Uterus (tissue), 3 donors: ENCODE measurements at regions not wholly inside any gene's neighbourhood (a gene's known extent, or its start where the extent isn't known, plus 50 kb on each side); places are given as distances from the start of the nearest gene placed in this dataset.

ENCODE experiments used
- DNase-seq, 2 donors: peaks; one replicate each; pipeline ENCODE4 v3.0.0-alpha.2; 2019 to 2020
- H3K27ac ChIP-seq, 2 donors: fragments of 200-600 bp; sonication (generic); 1 replicate in 1 of 2; 2 replicates in 1 of 2; pipeline ENCODE4 v1.5.1; 2016 to 2018
- H3K27me3 ChIP-seq, 2 donors: fragments of 200-600 bp; sonication (generic); one replicate each; pipeline ENCODE4 v1.5.1; 2018 to 2019; ENCODE audit warnings: control low read depth in 1 of 2
- H3K36me3 ChIP-seq, 2 donors: fragments of 200-600 bp; sonication (generic); one replicate each; pipeline ENCODE4 v1.5.1; 2019; ENCODE audit warnings: control low read depth in 1 of 2
- H3K4me1 ChIP-seq, 2 donors: fragments of 200-600 bp; sonication (generic); one replicate each; pipeline ENCODE4 v1.5.1; 2018 to 2019; ENCODE audit warnings: control low read depth in 1 of 2
- H3K4me3 ChIP-seq, 2 donors: fragments of 200-600 bp; sonication (generic); 1 replicate in 1 of 2; 2 replicates in 1 of 2; pipeline ENCODE4 v1.5.1; 2018 to 2019; ENCODE audit warnings: mild to moderate bottlenecking in 1 of 2
- H3K9me3 ChIP-seq, 2 donors: fragments of 200-600 bp; sonication (generic); one replicate each; pipeline ENCODE4 v1.5.1; 2019; ENCODE audit warnings: control low read depth in 1 of 2
- POLR2A ChIP-seq, 2 donors: fragments of 450-650 bp; IDR thresholded peaks; one replicate each; pipeline ENCODE4 v1.6.1; 2016; ENCODE audit warnings: antibody characterized with exemption in 2 of 2, mild to moderate bottlenecking in 1 of 2, moderate library complexity in 1 of 2
- intact Hi-C: fragments of 100-400 bp; cut with DNase I; formaldehyde crosslinking; loops from one replicate; pipeline ENCODE4 v1.15.1; 2023; ENCODE audit warnings: low total_unique reads
- TF ChIP-seq, protein P1 (sequence below), 4 experiments: fragments of 200-600 bp in 2 of 4; fragments of 450-650 bp in 2 of 4; sonication (generic) in 2 of 4; IDR thresholded peaks; one replicate each; pipeline ENCODE4 v1.5.1; 2016 to 2019; ENCODE audit warnings: antibody characterized with exemption in 4 of 4, mild to moderate bottlenecking in 2 of 4, moderate library complexity in 1 of 4
- donor health status: DM: yes; HTN: yes; CAD: no.

DNA sequence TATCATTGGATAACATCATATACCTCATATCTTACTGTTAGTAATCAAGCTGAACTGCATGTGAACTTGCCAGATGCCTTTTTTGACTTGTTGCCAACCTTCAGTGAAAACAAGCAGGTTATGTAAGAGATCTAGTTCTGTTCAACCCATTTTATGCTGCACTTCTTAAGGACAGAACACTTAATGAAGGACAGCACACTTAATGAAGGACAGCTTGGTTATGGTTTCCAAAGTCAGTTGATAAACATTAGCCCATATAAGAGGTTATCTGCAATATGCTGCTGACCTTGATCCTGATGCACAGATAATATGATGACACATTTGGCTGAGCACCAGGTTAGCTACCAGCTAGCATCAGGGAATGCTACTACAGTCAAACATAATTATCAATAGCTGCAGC is 358.7 kb upstream of the PDGFD start:
- H3K36me3 ChIP-seq = no peaks in the 10 kb centered on the region
- no peaks in the 10 kb centered on the region for H3K4me1 ChIP-seq
- no peak overlapping the region for H3K4me3 ChIP-seq
- DNase-seq = no peak
- no peaks in the 10 kb centered on the region for H3K27me3 ChIP-seq
- intact Hi-C loops = no loop called here
- no peak for TF ChIP-seq POLR2A (IDR thresholded peaks at IDR 0.05)
- TF ChIP-seq, protein P1, sequence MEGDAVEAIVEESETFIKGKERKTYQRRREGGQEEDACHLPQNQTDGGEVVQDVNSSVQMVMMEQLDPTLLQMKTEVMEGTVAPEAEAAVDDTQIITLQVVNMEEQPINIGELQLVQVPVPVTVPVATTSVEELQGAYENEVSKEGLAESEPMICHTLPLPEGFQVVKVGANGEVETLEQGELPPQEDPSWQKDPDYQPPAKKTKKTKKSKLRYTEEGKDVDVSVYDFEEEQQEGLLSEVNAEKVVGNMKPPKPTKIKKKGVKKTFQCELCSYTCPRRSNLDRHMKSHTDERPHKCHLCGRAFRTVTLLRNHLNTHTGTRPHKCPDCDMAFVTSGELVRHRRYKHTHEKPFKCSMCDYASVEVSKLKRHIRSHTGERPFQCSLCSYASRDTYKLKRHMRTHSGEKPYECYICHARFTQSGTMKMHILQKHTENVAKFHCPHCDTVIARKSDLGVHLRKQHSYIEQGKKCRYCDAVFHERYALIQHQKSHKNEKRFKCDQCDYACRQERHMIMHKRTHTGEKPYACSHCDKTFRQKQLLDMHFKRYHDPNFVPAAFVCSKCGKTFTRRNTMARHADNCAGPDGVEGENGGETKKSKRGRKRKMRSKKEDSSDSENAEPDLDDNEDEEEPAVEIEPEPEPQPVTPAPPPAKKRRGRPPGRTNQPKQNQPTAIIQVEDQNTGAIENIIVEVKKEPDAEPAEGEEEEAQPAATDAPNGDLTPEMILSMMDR (IDR thresholded peaks at IDR 0.05) = no peak
- no peaks in the 10 kb centered on the region for H3K9me3 ChIP-seq
- no peak overlapping the region for H3K27ac ChIP-seq

DNA sequence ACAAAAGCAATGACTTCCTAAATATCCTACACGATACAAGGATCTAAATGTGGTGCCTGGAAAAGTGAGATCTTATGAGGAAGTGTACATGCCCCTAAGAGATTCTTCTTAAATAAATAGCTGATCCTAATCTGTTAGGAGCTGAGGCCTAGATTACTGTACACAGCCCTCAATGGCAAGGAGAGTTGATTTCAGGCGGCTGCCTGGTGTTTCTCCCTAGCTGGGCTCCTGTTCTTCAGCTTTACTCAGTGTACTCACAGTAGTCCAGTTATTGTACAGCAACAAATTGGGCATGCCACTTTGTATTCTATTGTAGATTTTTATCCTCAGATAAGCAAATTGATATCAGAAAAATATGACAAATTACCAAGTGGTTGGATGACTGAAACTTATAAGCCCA is 358.2 kb upstream of the PDGFD start:
- Histone ChIP-seq H3K27me3 (no peaks in the 10 kb centered on the region), H3K4me1 (no peaks in the 10 kb centered on the region), H3K4me3 (no peak overlapping the region), H3K27ac (no peak overlapping the region), H3K36me3 (no peaks in the 10 kb centered on the region), H3K9me3 (no peaks in the 10 kb centered on the region)
- no peak for DNase-seq
- intact Hi-C loops = no loop called here
- no peak for TF ChIP-seq POLR2A (IDR thresholded peaks at IDR 0.05)
- TF ChIP-seq, protein P1 (IDR thresholded peaks at IDR 0.05) = no peak

DNA sequence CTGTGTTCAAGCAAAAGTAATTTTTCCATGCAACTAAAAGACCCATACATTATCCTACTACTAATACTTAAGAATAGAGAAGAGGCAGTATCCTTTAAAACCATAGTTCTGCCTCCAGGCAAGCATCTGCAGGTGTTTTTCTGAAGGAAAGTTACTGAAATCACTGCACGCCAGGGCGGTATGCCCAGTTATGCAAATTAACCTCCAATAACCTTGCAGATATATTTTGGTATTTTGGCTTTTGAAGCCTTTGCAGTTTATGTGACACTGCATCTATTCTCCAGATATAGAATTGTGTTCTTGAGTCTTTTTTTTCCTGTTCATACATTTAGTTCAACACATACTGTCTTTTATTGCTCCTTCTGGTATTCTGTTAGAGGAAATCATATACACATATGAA is 346.2 kb upstream of the PDGFD start:
- H3K4me3 ChIP-seq = no peak overlapping the region
- no peak overlapping the region for H3K27ac ChIP-seq
- intact Hi-C loops = no loop called here
- no peak for DNase-seq
- no peaks in the 10 kb centered on the region for H3K4me1 ChIP-seq
- TF ChIP-seq, protein P1 (IDR thresholded peaks at IDR 0.05) = no peak
- TF ChIP-seq POLR2A (IDR thresholded peaks at IDR 0.05) = no peak
- no peaks in the 10 kb centered on the region for H3K36me3 ChIP-seq
- H3K9me3 ChIP-seq = no peaks in the 10 kb centered on the region
- H3K27me3 ChIP-seq = no peaks in the 10 kb centered on the region

DNA sequence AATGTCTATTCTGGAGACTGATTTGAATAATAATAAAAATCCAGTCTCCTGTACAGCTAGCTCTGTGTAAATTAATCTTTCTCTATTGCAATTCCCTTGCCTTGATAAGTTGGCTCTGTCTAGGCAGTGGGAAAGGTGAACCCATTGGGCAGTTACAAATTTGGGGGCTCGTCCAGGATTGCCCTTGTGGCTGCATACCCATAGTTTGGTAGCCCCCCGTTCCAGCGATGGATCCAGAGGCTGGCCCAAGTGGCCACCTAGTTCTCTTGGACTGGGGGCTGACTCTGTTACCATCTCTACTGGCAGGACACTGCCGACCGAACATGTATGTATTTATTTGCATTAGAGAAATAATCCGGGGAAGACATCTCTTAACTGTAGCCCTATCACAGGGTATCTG is 326.2 kb upstream of the PDGFD start:
- no peak for DNase-seq
- intact Hi-C loops = no loop called here
- TF ChIP-seq, protein P1 (IDR thresholded peaks at IDR 0.05) = no peak
- no peak for TF ChIP-seq POLR2A (IDR thresholded peaks at IDR 0.05)
- H3K9me3 ChIP-seq = peaks cover 0 to 7% of the 10 kb centered on the region in 2 donors
- no peaks in the 10 kb centered on the region for H3K4me1 ChIP-seq
- H3K4me3 ChIP-seq = no peak overlapping the region
- H3K27ac ChIP-seq = no peak overlapping the region
- H3K36me3 ChIP-seq = no peaks in the 10 kb centered on the region
- no peaks in the 10 kb centered on the region for H3K27me3 ChIP-seq

DNA sequence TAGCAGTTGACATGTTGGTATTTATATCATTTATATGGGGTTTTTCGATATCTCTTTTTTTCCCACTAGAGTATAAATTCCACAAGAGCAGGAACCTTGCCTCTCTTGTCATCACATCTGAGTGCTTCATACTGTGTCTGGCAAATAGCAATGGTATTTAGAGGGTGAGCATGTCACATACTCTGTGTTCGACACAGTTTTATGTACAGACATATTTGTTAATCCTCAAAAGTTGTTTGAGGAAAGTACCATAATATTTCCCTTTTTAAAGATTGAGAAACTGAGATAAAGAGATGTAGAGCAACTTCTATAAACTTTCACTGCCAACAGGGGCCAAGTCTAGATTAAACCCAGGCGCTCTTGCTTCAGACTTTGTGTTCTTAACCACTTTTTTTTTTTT is 324.6 kb upstream of the PDGFD start:
- H3K27ac ChIP-seq = no peak overlapping the region
- no peak overlapping the region for H3K4me3 ChIP-seq
- intact Hi-C loops = no loop called here
- TF ChIP-seq, protein P1 (IDR thresholded peaks at IDR 0.05) = no peak
- no peak for TF ChIP-seq POLR2A (IDR thresholded peaks at IDR 0.05)
- peaks cover 0 to 7% of the 10 kb centered on the region in 2 donors for H3K9me3 ChIP-seq
- H3K36me3 ChIP-seq = no peaks in the 10 kb centered on the region
- no peak for DNase-seq
- no peaks in the 10 kb centered on the region for H3K27me3 ChIP-seq
- no peaks in the 10 kb centered on the region for H3K4me1 ChIP-seq
